ENCODE measurements at regions not wholly inside any gene's neighbourhood (a gene's known extent, or its start where the extent isn't known, plus 50 kb on each side); places are given as distances from the start of the nearest gene placed in this dataset.

GRCh38 chrX:16316331-16316730 is 149.1 kb downstream of the MAGEB17 start:
- in situ Hi-C loops (cut with MboI), result no loop called here

More at GRCh38 chrX:16316331-16316730, 149.1 kb downstream of the MAGEB17 start:
- no peaks in the 10 kb centered on the region for H4K20me1 ChIP-seq (ENCODE audit: control insufficient read depth, insufficient read depth)
- H3K4me1 ChIP-seq (ENCODE audit: control insufficient read depth, insufficient read depth, low read length), result no peaks in the 10 kb centered on the region
- no peaks in the 10 kb centered on the region for H3K79me2 ChIP-seq (ENCODE audit: control insufficient read depth, insufficient read depth, low read length)
- H3K9ac ChIP-seq (ENCODE audit: control insufficient read depth, insufficient read depth, low read length), result no peak overlapping the region
- WGBS (ENCODE audit: insufficient coverage, insufficient replicate concordance, low lambda C conversion rate, missing lambda C conversion rate), result 8% methylated on average over 4 of the region's 4 CpGs
- H3K4me2 ChIP-seq (ENCODE audit: control insufficient read depth, insufficient read depth), result no peak overlapping the region
- RAD21 ChIA-PET (ENCODE audit: unreplicated experiment), result no interaction called here
- TF ChIP-seq ELK1 (IDR thresholded peaks at IDR 0.05; ENCODE audit: low read depth, low read length), result no peak
- TF ChIP-seq NR2C1 (IDR thresholded peaks at IDR 0.05), result no peak
- TF ChIP-seq, protein P1, sequence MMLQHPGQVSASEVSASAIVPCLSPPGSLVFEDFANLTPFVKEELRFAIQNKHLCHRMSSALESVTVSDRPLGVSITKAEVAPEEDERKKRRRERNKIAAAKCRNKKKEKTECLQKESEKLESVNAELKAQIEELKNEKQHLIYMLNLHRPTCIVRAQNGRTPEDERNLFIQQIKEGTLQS (IDR thresholded peaks at IDR 0.05; ENCODE audit: borderline replicate concordance, extremely low read depth, low read depth, low read length), result no peak
- no peak for TF ChIP-seq NFIC (IDR thresholded peaks at IDR 0.05; ENCODE audit: low read depth, low read length)
- no peak for TF ChIP-seq LARP7 (IDR thresholded peaks at IDR 0.05)
- TF ChIP-seq POLR2A (IDR thresholded peaks at IDR 0.05; ENCODE audit: low read depth, low read length), result no peak
- no peak for TF ChIP-seq ZZZ3 (IDR thresholded peaks at IDR 0.05; ENCODE audit: control insufficient read depth, insufficient read length, low read depth)
- no peak for TF ChIP-seq SUPT20H (IDR thresholded peaks at IDR 0.05; ENCODE audit: borderline replicate concordance, control insufficient read depth, low read depth, low read length)
- no peak for TF ChIP-seq HSF1 (IDR thresholded peaks at IDR 0.05; ENCODE audit: low read depth, low read length)
- no peak for TF ChIP-seq SP1 (IDR thresholded peaks at IDR 0.05; ENCODE audit: low read depth, low read length)
- TF ChIP-seq GABPA (IDR thresholded peaks at IDR 0.05; ENCODE audit: low read depth), result no peak
- no peak for TF ChIP-seq SMARCA5 (IDR thresholded peaks at IDR 0.05)
- TF ChIP-seq RELA (IDR thresholded peaks at IDR 0.05; ENCODE audit: borderline replicate concordance, partially characterized antibody), result no peak
- no peak for TF ChIP-seq ATF7 (IDR thresholded peaks at IDR 0.05; ENCODE audit: low read depth)
- H3K9me3 ChIP-seq (replicated peaks; ENCODE audit: control insufficient read depth, insufficient read depth, low read length), result no peaks in the 10 kb centered on the region; the same call in 2 of the 3 replicates
- no peak overlapping the region for H3K4me3 ChIP-seq
- intact Hi-C loops (cut with micrococcal nuclease; ENCODE audit: unreplicated experiment), result no loop called here
- ATAC-seq (no peak), FAIRE-seq (no peak), DNase-seq (ENCODE audit: low read depth, low spot score) (no peak)
- POLR2A ChIA-PET, result no interaction called here
- SMC1A ChIA-PET (ENCODE audit: uncharacterized antibody, unreplicated experiment), result no interaction called here
- H2AFZ ChIP-seq (ENCODE audit: control insufficient read depth, low read depth, low read length), result no peak overlapping the region
- no peaks in the 10 kb centered on the region for H3K36me3 ChIP-seq (ENCODE audit: control insufficient read depth in 2 of 2, insufficient read depth in 2 of 2, low read length in 1 of 2)
- no peak overlapping the region for H3K27ac ChIP-seq (ENCODE audit: control insufficient read depth, insufficient read depth)
- CTCF ChIA-PET, result no interaction called here
- no TSS peak for BruUV-seq (replicated peaks)
- peaks cover 0 to 3% of the 10 kb centered on the region in 2 experiments; a peak in 1 of 4 replicates for H3K27me3 ChIP-seq (replicated peaks in 1 of 2; ENCODE audit: control insufficient read depth in 2 of 2, insufficient read depth in 2 of 2, low read length in 1 of 2)

Measured in GM12878 (cell line).